ENCODE measurements at regions not wholly inside any gene's neighbourhood (a gene's known extent, or its start where the extent isn't known, plus 50 kb on each side); places are given as distances from the start of the nearest gene placed in this dataset.

- TF ChIP-seq CTBP1 (IDR thresholded peaks at IDR 0.05; ENCODE audit: borderline replicate concordance) (no peak), FOXM1 (IDR thresholded peaks at IDR 0.05; ENCODE audit: borderline replicate concordance) (no peak), HDGF (IDR thresholded peaks at IDR 0.05; ENCODE audit: borderline replicate concordance) (no peak), SUZ12 (IDR thresholded peaks at IDR 0.05) (no peak)
Measured at GRCh38 chr1:36706416-36706815, 223.7 kb upstream of the CSF3R start.
